ENCODE measurements at regions not wholly inside any gene's neighbourhood (a gene's known extent, or its start where the extent isn't known, plus 50 kb on each side); places are given as distances from the start of the nearest gene placed in this dataset.

DNA sequence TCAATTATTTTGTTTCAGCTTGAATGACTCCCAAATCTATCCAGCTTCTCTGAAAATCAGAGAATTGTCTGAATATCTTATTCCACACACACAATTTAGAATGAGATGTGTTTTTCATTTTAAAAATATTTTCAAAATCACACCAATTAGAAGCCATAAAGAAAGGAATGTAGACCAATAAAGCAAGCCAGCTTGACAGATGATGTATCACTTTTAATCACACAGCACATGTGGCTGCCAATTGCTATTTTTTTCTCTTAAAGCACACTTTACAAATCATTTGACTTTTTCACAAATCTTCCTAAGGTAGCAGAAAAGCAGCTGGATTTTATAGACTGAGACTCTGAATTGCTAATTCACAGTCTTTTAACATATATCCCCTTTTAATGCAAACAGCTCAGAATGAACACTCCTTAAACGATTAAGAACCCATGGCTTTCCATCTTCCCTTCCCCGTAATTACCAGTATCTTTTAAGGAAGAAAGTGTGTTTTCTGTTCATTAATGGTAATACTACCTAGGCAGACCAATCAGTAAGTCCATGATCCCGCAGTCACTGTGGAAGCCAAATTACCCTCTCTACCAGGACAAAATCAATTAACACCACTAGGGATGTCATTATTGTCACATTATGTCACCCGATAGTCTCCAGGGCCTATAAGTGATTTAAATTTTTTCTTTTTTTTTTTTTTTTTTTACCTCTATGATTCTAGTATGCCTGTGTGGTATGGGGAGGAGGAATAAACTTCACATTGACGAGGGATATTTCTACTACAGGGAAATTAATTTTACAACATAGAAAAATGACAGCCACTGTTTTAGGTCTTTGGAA lies 250.0 kb upstream of the VEPH1 start:
- Mint-ChIP-seq H3K36me3 (no peaks in the 10 kb centered on the region), H3K4me3 (no peak overlapping the region), H3K27me3 (ENCODE audit: low read depth) (peaks cover 14% of the 10 kb centered on the region), H3K27ac (no peak overlapping the region), H3K4me1 (peaks cover 21% of the 10 kb centered on the region), H3K9me3 (no peaks in the 10 kb centered on the region)
- TF ChIP-seq, protein P1, sequence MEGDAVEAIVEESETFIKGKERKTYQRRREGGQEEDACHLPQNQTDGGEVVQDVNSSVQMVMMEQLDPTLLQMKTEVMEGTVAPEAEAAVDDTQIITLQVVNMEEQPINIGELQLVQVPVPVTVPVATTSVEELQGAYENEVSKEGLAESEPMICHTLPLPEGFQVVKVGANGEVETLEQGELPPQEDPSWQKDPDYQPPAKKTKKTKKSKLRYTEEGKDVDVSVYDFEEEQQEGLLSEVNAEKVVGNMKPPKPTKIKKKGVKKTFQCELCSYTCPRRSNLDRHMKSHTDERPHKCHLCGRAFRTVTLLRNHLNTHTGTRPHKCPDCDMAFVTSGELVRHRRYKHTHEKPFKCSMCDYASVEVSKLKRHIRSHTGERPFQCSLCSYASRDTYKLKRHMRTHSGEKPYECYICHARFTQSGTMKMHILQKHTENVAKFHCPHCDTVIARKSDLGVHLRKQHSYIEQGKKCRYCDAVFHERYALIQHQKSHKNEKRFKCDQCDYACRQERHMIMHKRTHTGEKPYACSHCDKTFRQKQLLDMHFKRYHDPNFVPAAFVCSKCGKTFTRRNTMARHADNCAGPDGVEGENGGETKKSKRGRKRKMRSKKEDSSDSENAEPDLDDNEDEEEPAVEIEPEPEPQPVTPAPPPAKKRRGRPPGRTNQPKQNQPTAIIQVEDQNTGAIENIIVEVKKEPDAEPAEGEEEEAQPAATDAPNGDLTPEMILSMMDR (IDR thresholded peaks at IDR 0.05; ENCODE audit: unreplicated experiment) = no peak
- DNase-seq (ENCODE audit: low spot score in 2 of 2, unreplicated experiment in 2 of 2) = no peak

DNA sequence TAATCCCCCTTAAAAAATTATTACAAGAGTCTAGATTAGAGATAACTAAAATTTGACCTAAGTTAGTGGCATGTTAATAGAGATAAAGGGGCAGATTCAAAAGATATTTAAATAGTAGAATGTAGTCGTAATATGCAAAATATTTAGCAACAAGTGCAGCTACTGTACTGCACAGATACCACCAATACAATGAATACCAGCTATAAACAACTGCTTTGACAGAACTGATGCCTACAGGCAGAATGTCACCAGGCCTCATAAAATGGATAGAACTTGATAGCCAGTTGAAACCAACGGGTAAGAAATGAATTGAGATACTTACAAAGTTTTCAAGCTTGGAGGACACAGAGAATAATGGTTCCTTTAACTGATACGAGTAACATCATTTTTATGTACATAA lies 249.3 kb upstream of the VEPH1 start:
- Mint-ChIP-seq H3K4me1 (peaks cover 21% of the 10 kb centered on the region), H3K4me3 (no peak overlapping the region), H3K36me3 (no peaks in the 10 kb centered on the region), H3K27me3 (ENCODE audit: low read depth) (peaks cover 10% of the 10 kb centered on the region), H3K27ac (no peak overlapping the region), H3K9me3 (no peaks in the 10 kb centered on the region)
- no peak for DNase-seq (ENCODE audit: low spot score in 2 of 2, unreplicated experiment in 2 of 2)
- TF ChIP-seq, protein P1 (IDR thresholded peaks at IDR 0.05; ENCODE audit: unreplicated experiment) = no peak

DNA sequence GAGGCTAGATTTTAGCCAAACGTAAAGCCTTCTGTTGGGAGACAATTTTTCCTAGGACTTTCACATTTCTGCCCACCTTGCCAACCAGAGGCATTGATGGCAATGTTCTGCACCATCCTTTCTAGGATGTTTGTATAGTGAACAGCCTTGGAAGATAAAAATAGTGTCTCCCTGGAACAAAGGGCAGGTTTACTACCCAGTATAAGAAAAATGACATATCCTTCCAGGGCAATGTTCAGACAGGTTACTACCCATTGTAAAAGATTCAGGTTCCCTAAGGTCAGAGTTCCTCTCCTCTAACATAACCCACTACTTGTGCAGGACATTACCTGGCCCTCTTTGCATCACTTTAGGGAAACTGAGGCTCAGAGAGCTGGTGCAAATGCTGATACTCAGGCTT lies 248.2 kb upstream of the VEPH1 start:
- no peak overlapping the region for H3K4me3 Mint-ChIP-seq
- TF ChIP-seq, protein P1 (IDR thresholded peaks at IDR 0.05; ENCODE audit: unreplicated experiment) = no peak
- no peak overlapping the region for H3K27ac Mint-ChIP-seq
- H3K4me1 Mint-ChIP-seq = peaks cover 21% of the 10 kb centered on the region
- H3K36me3 Mint-ChIP-seq = no peaks in the 10 kb centered on the region
- no peaks in the 10 kb centered on the region for H3K9me3 Mint-ChIP-seq
- DNase-seq (ENCODE audit: low spot score in 2 of 2, unreplicated experiment in 2 of 2) = no peak
- peaks cover 6% of the 10 kb centered on the region for H3K27me3 Mint-ChIP-seq (ENCODE audit: low read depth)

DNA sequence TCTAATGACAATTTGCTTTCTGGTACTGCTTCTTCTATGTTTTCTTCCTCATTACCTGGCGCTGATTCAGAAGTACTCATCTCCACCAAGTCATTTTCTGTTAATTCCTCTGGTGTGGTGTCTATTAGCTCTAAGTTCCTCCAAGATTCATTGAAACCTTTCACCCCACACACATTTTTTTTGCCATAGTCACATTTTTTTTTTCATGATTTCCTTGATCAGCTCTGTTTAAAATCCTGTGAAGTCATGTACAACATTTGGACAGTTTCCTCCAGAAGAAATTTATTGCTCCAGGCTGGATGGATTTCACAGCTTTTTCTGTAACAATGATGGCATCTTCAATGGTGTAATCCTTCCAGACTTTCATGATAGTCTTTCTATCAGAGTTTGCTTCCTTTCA lies 243.2 kb upstream of the VEPH1 start:
- H3K9me3 Mint-ChIP-seq = peaks cover 25% of the 10 kb centered on the region
- peaks cover 1% of the 10 kb centered on the region for H3K27me3 Mint-ChIP-seq (ENCODE audit: low read depth)
- no peak overlapping the region for H3K27ac Mint-ChIP-seq
- no peak for DNase-seq (ENCODE audit: low spot score in 2 of 2, unreplicated experiment in 2 of 2)
- no peaks in the 10 kb centered on the region for H3K4me1 Mint-ChIP-seq
- TF ChIP-seq, protein P1 (IDR thresholded peaks at IDR 0.05; ENCODE audit: unreplicated experiment) = no peak
- H3K36me3 Mint-ChIP-seq = no peaks in the 10 kb centered on the region
- no peak overlapping the region for H3K4me3 Mint-ChIP-seq

DNA sequence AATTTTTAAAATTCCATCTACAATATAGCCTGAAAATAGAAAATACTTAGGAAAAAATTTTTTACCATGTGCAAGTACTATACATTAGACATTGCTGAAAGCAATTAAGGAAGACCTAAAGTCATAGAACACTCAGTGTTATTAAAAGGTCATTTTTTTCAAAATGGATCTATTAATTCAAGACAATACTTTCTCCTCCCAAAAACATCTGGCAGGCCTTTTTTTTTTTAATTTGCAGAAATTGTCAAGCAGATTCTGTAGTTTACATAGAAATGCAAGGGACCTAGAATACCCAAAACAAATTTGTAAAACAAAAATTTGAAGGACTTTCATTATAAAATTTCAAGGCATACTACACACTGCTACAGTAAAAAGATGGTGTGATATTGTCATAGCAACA lies 238.4 kb upstream of the VEPH1 start:
- Mint-ChIP-seq H3K4me1 (no peaks in the 10 kb centered on the region), H3K36me3 (no peaks in the 10 kb centered on the region), H3K9me3 (peaks cover 25% of the 10 kb centered on the region), H3K4me3 (no peak overlapping the region), H3K27ac (no peak overlapping the region), H3K27me3 (ENCODE audit: low read depth) (no peaks in the 10 kb centered on the region)
- DNase-seq (ENCODE audit: low spot score in 2 of 2, unreplicated experiment in 2 of 2) = no peak
- TF ChIP-seq, protein P1 (IDR thresholded peaks at IDR 0.05; ENCODE audit: unreplicated experiment) = no peak

Data from mesothelial cell of epicardium (in vitro differentiated cells).